HG03565 (cell line): ENCODE measurements at regions not wholly inside any gene's neighbourhood (a gene's known extent, or its start where the extent isn't known, plus 50 kb on each side); places are given as distances from the start of the nearest gene placed in this dataset.
"Not testable (repeated sequence)": the region's sequence is repeated elsewhere in the genome, so short reads cannot be mapped to it uniquely, and the experiment has no call there.

Experiments
- ATAC-seq: cut with Tn5 transposase; IDR thresholded peaks from one replicate; pipeline ENCODE4 v1.9.1; 2021; ENCODE audit warnings: mild to moderate bottlenecking, moderate library complexity; ENCODE audit not compliant: unreplicated experiment

- no peak for ATAC-seq
Measured at GRCh38 chr1:9440763-9441194, 98.5 kb upstream of the SLC25A33 start.

GRCh38 chr1:9441451-9442133 is 97.7 kb upstream of the SLC25A33 start:
- ATAC-seq, result no peak

DNA sequence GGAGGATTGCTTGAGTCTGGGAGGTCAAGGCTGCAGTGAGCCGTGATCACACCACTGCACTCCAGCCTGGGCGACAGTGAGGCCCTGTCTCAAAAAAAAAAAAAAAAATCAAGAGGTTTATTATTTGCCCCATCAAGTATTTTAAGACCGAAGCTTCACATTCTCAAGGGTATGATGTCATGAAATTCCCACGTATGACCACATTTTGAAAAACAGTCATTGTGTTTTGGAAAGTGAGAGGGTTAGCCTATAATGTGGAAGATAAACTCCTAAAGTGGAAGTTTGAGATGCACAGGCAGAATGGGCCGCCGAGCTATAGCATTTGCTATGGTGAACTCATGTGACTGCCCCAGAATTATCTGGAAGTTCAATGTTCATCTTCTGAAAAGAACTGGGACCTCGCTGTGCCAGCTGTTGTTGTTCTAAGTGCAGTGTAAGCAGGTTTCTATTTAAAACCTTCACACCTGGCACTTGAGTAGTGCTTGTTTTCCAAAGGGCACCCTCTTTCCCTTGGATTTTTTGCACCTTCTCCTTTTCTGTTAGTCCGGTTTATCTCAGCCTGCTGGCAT is 96.9 kb upstream of the SLC25A33 start:
- ATAC-seq, result no peak

GRCh38 chr1:9442986-9443385 is 96.3 kb upstream of the SLC25A33 start:
- no peak for ATAC-seq

DNA sequence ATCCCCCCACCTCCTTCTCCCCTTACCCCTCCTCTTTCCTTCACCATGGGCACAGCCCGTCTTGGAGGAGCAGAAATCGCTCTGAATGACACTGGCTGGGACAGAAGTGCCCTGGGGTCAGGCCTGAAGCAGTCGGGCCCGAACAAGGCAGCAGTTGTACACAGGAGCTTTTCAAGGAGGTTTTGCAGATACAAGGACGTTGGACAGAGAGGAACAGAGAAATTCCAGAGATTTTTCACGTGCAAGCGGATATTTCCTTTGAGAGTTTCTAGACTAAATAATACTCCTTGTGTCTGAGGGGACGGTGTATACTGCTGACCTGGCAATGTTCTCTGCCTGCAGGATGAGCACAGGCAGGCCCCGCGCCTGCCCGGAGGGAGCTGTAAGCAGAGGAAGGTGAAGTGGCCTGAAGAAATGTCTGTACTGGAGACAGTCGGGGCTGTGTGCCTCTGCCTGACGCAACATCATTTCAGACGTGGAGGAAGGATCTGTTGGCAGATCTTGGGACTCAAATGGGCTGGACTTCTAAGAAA is 95.3 kb upstream of the SLC25A33 start:
- ATAC-seq, result no peak

DNA sequence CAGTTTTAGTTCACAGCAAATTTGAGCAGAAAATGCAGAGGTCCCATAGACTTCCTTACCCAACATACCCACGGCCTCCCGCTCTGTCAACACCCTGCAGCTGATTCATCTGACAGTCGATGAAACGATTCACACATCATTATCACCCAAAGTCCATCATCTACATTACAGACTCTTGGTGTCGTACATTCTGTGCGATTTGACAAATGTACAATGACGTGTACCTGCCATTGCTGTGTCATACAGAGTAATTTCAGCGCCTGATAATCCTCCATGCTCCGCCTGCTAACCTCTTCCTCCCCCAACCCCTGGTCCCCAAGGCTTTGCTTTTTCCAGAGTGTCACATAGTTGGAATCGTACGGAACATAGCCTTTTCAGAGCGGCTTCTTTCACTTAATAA is 94.7 kb upstream of the SLC25A33 start:
- no peak for ATAC-seq

- not testable (repeated sequence) for ATAC-seq
Measured at GRCh38 chr1:9445081-9445480, 94.2 kb upstream of the SLC25A33 start.

GRCh38 chr1:9447215-9447960 is 91.9 kb upstream of the SLC25A33 start:
- no peak for ATAC-seq

GRCh38 chr1:9448132-9449109 is 90.8 kb upstream of the SLC25A33 start:
- no peak for ATAC-seq

- no peak for ATAC-seq
Measured at GRCh38 chr1:9449110-9449627, 90.1 kb upstream of the SLC25A33 start.

DNA sequence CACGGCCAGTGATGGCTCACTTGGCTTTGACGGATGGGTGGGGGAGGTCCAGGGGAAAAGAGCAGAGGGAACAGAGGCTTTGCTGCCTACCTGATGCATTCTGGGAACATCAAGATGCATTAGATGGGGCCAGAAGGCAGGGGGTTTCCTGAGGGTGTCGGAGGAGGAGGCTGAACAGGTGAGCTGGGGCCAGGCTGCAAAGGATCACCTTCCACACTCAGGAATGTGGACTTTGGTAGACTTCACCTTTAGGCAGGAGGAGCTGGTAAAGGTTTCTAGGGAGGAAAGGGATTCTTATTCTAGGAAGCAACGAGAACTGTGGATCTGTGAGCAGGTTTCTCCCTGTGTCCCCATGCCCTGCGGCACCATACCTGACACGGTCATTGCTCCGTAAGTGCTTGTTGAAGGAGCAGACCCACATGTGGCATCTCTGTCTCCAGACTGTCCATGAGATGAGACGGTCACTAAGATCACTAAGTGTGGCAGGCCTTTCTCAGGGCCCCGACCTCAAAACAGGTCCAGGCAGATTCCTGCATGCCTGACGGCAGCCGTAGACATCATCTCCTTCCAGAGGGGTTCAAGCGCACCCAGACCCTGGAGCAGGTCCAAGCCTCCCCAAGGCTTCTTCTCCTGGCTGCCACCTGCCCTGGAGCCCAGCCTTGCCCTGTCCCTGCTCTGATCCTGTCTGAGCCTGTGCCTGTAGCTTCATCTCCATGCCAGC is 89.1 kb upstream of the SLC25A33 start:
- ATAC-seq, result no peak

- ATAC-seq, result no peak
Measured at GRCh38 chr1:9451081-9451480, 88.2 kb upstream of the SLC25A33 start.

- ATAC-seq, result no peak
Measured at GRCh38 chr1:9452516-9453140, 86.6 kb upstream of the SLC25A33 start.

DNA sequence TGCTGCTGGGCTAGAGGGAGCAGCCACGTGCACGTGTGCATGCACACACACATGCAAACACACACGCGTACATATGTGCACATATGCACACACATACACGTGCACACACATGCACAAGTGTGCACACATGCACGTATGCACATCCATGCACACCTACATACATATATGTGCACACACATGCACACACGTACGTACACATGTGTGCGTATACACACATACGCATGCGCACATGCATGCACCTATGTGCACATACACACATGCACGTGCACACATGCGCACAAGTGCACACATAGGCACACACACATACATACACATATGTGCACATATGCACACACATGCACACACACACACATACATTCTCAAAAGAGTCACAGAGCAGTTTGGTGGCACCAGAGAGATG is 85.9 kb upstream of the SLC25A33 start:
- ATAC-seq, result no peak

DNA sequence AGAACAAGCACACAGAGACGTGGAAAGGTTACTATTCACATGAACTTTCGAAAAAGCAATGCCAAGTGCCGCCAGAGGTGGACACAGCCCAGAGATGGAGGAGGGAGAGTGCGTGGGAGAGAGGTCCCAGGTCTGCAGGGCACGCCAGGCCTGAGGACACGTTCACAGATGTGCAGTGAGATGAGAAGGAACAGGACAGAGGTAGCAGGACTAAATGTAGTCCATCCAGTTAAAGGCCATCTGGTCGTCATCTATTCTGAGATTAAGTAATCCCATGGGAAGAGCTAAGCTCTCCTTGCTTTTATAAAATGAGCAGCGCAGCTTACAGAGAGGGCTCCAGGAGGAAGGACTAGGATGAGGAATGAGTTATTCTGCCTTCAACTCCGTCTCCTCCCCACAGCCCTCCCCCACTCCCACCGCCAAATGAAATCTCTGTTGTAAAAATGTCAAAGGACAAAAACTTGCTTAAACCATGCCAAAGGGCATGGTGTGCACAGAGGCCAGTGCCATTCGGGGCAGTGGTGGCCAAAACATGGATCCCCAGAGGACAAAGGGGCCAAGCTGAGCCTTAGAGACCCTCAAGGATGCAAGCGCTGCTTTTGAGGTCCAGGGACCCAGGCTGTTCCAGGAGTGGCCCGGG is 85.4 kb upstream of the SLC25A33 start:
- ATAC-seq, result no peak

DNA sequence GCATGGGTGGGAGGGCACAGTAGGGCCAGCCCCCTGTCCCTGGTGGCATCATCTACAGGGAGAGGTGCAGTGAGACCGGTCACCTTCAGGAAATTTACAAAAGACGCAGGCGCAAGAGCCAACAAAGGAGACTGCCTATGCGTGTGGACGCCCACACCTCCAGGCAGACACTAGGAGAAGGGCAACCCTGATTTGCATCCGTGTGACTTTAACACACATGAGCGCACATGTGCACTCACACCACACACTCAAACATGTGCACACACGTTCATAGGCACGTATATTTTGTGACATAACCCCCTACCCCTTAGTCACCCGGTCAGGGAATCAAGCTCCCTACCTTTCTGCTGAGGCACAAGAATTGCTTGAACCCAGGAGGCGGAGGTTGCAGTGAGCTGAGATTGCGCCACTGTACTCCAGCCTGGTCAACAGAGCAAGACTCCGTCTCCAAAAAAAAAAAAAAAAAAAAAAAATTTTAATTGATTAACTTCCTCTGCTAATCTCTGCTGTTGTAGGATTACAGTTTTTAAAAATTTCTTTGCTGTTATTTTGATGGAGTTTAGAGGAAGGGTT is 84.7 kb upstream of the SLC25A33 start:
- ATAC-seq, result no peak

- ATAC-seq, result no peak
Measured at GRCh38 chr1:9455487-9456234, 83.6 kb upstream of the SLC25A33 start.

DNA sequence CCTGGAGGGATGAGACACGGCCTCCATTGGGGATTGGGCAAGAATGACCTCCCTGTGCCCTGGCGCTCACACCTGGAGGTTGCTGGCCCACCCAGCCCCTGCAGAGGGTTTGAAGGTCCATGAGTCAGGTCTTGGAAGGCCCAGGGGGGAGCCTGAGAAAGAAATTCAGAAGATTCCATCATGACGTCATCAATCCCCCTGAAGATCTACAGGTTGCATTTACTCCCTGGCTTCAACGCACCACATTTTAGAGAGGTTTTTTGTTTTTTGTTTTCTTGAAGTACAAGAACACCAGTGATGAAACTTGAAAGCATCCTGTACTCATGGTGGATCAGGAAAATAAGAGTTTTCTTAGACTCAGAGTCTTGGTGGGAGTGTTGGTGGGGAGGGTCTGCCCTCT is 82.4 kb upstream of the SLC25A33 start:
- ATAC-seq, result no peak
